ENCODE measurements at regions not wholly inside any gene's neighbourhood (a gene's known extent, or its start where the extent isn't known, plus 50 kb on each side); places are given as distances from the start of the nearest gene placed in this dataset.

DNA sequence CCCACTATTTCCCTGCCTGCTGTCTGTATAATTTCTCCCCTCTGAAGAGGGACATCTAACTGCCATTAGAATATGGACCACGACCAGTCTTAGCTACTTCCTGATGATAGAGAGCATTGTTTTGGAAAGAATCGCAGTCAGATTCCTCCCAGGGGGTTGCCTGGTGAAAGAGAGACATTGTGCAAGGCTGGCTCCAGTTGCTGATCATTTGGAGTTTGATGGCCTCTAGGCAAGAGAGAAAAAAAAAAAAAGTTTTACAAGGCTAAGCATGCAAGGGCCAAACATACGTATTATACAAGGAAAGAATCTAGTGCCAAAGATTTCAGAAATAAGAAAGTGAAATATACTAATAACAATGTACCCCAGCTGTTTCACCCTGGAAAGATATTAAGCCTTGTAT is 182.2 kb downstream of the CMPK2 start:
- Histone ChIP-seq H3K9me3 (peaks cover 0 to 15% (median 0%) of the 10 kb centered on the region in 3 donors), H3K27ac (no peak overlapping the region), H3K27me3 (no peaks in the 10 kb centered on the region), H3K36me3 (no peaks in the 10 kb centered on the region), H3K4me1 (no peaks in the 10 kb centered on the region), H3K4me3 (no peak overlapping the region)
- TF ChIP-seq POLR2A (IDR thresholded peaks at IDR 0.05), result no peak
- TF ChIP-seq, protein P1, sequence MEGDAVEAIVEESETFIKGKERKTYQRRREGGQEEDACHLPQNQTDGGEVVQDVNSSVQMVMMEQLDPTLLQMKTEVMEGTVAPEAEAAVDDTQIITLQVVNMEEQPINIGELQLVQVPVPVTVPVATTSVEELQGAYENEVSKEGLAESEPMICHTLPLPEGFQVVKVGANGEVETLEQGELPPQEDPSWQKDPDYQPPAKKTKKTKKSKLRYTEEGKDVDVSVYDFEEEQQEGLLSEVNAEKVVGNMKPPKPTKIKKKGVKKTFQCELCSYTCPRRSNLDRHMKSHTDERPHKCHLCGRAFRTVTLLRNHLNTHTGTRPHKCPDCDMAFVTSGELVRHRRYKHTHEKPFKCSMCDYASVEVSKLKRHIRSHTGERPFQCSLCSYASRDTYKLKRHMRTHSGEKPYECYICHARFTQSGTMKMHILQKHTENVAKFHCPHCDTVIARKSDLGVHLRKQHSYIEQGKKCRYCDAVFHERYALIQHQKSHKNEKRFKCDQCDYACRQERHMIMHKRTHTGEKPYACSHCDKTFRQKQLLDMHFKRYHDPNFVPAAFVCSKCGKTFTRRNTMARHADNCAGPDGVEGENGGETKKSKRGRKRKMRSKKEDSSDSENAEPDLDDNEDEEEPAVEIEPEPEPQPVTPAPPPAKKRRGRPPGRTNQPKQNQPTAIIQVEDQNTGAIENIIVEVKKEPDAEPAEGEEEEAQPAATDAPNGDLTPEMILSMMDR (IDR thresholded peaks at IDR 0.05), result no peak
- intact Hi-C loops (cut with DNase I), result no loop called here
- DNase-seq, result no peak
- 59% methylated on average over 3 of the region's 3 CpGs for WGBS, 2 donors

DNA sequence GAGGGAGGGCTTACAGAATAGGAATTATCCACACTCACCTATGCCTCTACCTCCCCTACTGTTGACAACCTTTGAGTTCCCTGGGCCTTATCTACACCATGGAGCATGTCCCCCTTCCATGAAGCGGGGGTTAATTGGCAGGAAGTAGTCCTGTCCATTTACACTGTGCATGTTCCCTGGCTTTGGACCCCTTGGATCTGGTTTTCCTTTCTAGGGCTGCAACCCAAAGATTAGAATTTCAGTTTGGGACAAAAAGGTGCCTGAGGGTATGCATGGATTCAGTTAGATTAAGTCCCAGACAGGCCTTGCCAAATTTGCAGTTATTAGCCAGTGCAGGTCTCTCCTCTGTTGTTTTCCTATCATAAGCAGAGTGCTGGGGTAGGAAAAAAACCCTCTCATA is 180.3 kb downstream of the CMPK2 start:
- no peak for DNase-seq
- H3K27ac ChIP-seq, result no peak overlapping the region
- TF ChIP-seq POLR2A (IDR thresholded peaks at IDR 0.05), result no peak
- TF ChIP-seq, protein P1 (IDR thresholded peaks at IDR 0.05), result no peak
- H3K27me3 ChIP-seq, result no peaks in the 10 kb centered on the region
- no peak overlapping the region for H3K4me3 ChIP-seq
- H3K4me1 ChIP-seq, result no peaks in the 10 kb centered on the region
- peaks cover 0 to 15% (median 0%) of the 10 kb centered on the region in 3 donors for H3K9me3 ChIP-seq
- intact Hi-C loops (cut with DNase I), result no loop called here
- no peaks in the 10 kb centered on the region for H3K36me3 ChIP-seq
- WGBS, 2 donors, result 80% methylated on average over 1 of the region's 1 CpG; no CpG with 5 or more reads in 1 of the 2 donors

- H3K36me3 ChIP-seq, result no peaks in the 10 kb centered on the region
- DNase-seq, result no peak
- H3K4me3 ChIP-seq, result no peak overlapping the region
- no peaks in the 10 kb centered on the region for H3K27me3 ChIP-seq
- H3K9me3 ChIP-seq, result peaks cover 0 to 3% (median 0%) of the 10 kb centered on the region in 3 donors
- H3K27ac ChIP-seq, result no peak overlapping the region
- WGBS, 2 donors, result 44 to 49% methylated on average over 5 of the region's 5 CpGs
- intact Hi-C loops (cut with DNase I), result no loop called here
- TF ChIP-seq, protein P1 (IDR thresholded peaks at IDR 0.05), result no peak
- no peak for TF ChIP-seq POLR2A (IDR thresholded peaks at IDR 0.05)
- no peaks in the 10 kb centered on the region for H3K4me1 ChIP-seq
Observed at GRCh38 chr2:6692056-6692455, 173.7 kb downstream of the CMPK2 start.

GRCh38 chr2:6692819-6693218 is 172.9 kb downstream of the CMPK2 start:
- Histone ChIP-seq H3K9me3 (no peaks in the 10 kb centered on the region), H3K4me3 (no peak overlapping the region), H3K4me1 (no peaks in the 10 kb centered on the region), H3K27me3 (no peaks in the 10 kb centered on the region), H3K27ac (no peak overlapping the region), H3K36me3 (no peaks in the 10 kb centered on the region)
- WGBS, 2 donors, result 36 to 38% methylated on average over 1 of the region's 1 CpG
- intact Hi-C loops (cut with DNase I), result no loop called here
- no peak for DNase-seq
- TF ChIP-seq, protein P1 (IDR thresholded peaks at IDR 0.05), result no peak
- no peak for TF ChIP-seq POLR2A (IDR thresholded peaks at IDR 0.05)

GRCh38 chr2:6694555-6694954 is 171.2 kb downstream of the CMPK2 start:
- Histone ChIP-seq H3K4me3 (no peak overlapping the region), H3K27me3 (no peaks in the 10 kb centered on the region), H3K9me3 (no peaks in the 10 kb centered on the region), H3K36me3 (no peaks in the 10 kb centered on the region), H3K27ac (no peak overlapping the region), H3K4me1 (no peaks in the 10 kb centered on the region)
- 42 to 51% methylated on average over 6 of the region's 6 CpGs for WGBS, 2 donors
- DNase-seq, result no peak
- TF ChIP-seq, protein P1 (IDR thresholded peaks at IDR 0.05), result no peak
- TF ChIP-seq POLR2A (IDR thresholded peaks at IDR 0.05), result no peak
- intact Hi-C loops (cut with DNase I), result no loop called here

All from esophagus squamous epithelium (tissue), 5 donors.